ENCODE measurements at regions not wholly inside any gene's neighbourhood (a gene's known extent, or its start where the extent isn't known, plus 50 kb on each side); places are given as distances from the start of the nearest gene placed in this dataset.

DNA sequence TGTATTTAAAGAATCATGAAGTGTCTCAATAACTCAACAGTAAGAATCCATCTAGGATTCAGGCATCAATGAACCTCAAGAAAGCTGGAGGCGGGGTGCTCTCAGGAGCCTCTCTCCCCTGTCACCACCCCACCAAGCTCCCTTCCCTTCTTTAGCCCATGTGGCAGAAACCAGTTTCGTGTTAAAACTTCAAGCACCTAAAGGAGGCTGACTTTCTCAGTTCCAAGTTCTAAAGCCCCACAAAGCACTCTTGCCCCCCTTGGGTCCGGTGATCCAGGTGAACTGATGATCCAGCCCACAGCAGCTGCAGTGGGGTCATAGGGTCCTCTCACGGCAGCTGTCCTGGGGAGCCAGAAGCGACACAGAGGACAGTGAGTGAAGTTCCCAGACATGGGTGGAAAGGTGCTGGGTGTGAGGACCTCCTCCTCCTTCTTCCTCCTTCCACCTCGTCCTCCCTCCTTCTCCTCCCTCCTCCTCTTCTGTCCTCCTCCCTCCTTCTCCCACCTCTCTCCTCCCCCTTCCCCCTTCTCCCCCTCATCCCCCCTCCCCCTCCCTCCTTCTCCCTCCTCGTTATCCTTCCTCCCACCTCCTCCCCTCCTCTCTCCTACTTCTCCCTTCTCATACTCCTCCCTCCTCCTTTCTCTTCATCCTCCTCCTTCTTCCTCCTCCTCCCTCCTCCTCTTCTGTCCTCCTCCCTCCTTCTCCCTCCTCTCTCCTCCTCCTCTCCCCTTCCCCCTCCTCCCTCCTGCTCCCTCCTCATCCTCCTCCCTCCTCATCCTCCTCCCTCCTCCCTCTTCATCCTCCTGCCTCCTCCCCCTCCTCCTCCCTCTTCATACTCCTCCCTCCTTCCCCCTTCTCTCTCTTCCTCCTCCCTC, 192.4 kb upstream of the AGAP1 start:
- no peak overlapping the region for H3K27ac ChIP-seq
- no peak for TF ChIP-seq ZFX (IDR thresholded peaks at IDR 0.05)
- no peak for TF ChIP-seq CTCF (conservative IDR thresholded peaks at IDR 0.05)

DNA sequence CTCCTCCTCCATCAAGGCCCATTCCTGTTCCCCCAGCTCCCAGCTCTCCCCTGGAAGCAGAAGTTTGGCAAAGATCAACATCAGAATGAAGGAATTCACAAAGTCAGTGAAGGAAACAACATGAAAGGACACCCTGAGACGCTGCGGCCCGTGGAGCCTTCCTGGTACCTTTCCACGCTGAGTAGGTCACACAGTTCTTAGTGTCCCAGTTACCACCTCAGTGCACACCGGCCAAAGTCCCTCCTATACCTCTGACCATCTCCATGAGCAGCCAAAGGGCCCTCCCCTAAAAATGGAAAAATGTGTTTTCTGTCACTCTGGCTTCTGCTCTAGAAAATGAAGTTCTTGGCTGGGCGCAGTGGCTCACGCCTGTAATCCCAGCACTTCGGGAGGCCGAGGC, 191.6 kb upstream of the AGAP1 start:
- TF ChIP-seq CTCF (conservative IDR thresholded peaks at IDR 0.05) (no peak), ZFX (IDR thresholded peaks at IDR 0.05) (no peak)
- H3K27ac ChIP-seq = no peak overlapping the region

- TF ChIP-seq CTCF (conservative IDR thresholded peaks at IDR 0.05) = peak; percentile 33
- no peak for TF ChIP-seq ZFX (IDR thresholded peaks at IDR 0.05)
- no peak overlapping the region for H3K27ac ChIP-seq
Observed at GRCh38 chr2:235303499-235304291, 190.1 kb upstream of the AGAP1 start.

DNA sequence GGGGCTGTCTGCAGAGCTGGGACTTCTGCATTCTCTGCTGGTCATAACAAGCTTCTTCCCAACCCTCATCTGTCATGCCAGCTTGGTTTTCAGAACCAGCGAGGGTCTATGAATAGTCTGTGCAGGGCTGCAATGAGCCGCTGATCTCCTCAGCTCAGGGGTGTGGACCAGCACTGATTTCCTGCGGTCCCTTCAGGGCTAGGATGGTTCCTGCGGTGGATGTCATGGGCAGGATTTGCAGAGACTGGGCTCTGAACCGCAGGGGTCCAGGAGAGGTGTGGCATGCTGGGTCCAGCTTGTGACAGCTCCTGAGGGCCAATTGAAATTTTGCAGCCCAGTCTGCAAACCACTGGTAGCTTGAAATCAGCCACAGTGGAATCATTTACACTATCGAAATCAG, 188.2 kb upstream of the AGAP1 start:
- H3K27ac ChIP-seq = no peak overlapping the region
- no peak for TF ChIP-seq ZFX (IDR thresholded peaks at IDR 0.05)
- TF ChIP-seq CTCF (conservative IDR thresholded peaks at IDR 0.05) = no peak

- TF ChIP-seq ZFX (IDR thresholded peaks at IDR 0.05) (no peak), CTCF (conservative IDR thresholded peaks at IDR 0.05) (no peak)
- no peak overlapping the region for H3K27ac ChIP-seq
Observed at GRCh38 chr2:235311044-235311443, 182.8 kb upstream of the AGAP1 start.

DNA sequence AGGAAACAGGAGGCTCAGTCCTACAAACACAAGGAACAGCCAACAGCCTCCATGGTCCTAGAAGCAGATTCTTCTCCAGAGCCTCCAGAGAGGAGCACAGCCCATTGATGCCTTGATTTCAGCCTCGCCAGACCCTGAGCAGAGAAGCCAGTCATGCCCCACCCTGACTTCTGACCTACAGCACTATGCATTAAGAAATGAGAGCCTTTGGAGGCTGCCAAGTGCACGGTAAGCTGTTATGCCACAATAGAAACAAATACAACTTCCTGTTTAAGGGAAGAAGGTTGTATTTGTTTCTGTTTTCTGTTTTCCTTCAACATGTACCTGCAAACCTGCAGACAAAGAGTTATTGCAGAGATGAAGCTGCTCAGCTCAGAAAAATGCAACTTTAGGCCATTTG, 181.3 kb upstream of the AGAP1 start:
- TF ChIP-seq ZFX (IDR thresholded peaks at IDR 0.05) = no peak
- TF ChIP-seq CTCF (conservative IDR thresholded peaks at IDR 0.05) = no peak
- no peak overlapping the region for H3K27ac ChIP-seq

GRCh38 chr2:235314371-235314930, 179.4 kb upstream of the AGAP1 start:
- no peak for TF ChIP-seq ZFX (IDR thresholded peaks at IDR 0.05)
- TF ChIP-seq CTCF (conservative IDR thresholded peaks at IDR 0.05) = no peak
- no peak overlapping the region for H3K27ac ChIP-seq
